Kidney tubule cell (primary cell): ENCODE measurements at regions not wholly inside any gene's neighbourhood (a gene's known extent, or its start where the extent isn't known, plus 50 kb on each side); places are given as distances from the start of the nearest gene placed in this dataset.
"Not testable (repeated sequence)": the region's sequence is repeated elsewhere in the genome, so short reads cannot be mapped to it uniquely, and the experiment has no call there.

Source experiments
- DNase-seq: peaks from one replicate; pipeline ENCODE4 v3.0.0-alpha.2; 2018; ENCODE audit warnings: low spot score

DNA sequence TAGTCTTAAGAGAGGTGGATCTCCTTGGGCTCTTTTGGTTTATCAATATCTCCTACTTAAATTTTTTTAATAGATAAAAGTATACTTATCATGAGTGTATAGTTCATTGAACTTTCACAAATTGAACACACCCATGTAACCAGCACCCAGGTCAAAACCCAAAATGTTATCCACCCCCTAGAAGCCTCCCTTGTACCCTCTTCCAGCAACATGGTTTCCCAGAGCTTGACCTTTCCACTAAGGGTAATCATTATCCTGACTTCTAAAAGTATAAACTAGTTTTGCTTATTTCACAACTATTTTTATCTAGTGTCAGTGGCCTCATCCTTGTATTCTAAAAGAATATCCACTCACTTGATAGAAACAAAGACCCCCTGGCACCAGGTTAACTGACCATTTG is 106.8 kb downstream of the MDH1 start:
- no peak for DNase-seq

DNA sequence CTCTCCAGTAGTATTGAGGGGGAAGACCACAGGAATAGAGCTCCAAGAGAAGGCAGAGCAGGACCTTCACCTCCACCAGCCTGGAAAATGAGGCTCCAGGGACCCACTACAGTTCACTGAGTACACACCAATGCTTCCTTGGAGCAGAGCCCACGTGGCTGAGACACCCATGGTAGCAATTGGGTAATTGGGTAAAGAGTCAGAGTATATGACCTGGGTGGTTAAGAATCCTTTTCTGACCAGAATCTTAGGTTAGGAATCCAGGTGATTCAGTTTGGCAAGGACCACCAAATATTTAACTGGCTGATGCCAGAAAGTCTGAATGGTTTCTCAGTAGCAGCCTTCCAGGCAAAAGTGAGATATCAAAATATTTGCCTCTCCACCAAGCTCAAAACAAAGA is 107.7 kb downstream of the MDH1 start:
- peak; percentile 87 for DNase-seq

- peak; percentile 16 for DNase-seq
These were observed 108.4 kb downstream of the MDH1 start for GRCh38 chr2:63697160-63697559.

DNA sequence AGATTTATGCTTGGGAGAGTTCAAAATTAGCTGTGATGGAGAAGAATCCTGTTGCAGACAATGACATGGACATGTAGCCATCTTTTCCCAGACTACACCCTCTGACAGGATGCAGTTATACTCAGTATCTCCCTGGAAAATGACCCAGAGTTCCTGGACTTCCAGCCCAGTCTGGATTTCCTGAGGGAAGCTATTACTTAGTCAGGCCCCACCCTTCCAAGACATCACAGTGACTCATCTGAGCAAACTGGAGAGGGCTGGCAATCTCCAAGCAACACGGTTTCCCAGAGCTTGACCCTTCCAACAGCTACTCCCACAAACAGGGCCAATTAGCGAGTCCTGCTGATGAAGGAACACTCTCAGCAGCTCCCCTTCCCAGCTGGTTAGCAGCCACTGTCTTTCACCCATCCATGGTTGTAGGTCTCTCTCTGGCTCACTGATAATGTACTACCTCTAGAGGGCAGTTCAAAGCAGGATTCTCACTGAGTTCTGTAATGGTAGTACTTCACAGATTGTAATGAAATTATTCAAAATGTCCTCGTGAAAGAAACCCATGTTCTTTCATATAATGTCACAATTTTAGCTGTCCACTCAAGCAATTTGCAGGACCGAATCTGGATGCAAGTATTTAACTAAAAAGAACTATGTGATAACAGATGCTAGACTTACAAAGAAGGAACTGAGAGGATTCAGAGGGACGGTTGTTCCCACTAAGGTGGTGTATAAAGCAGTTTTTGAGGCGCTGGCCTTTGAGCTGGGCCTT is 110.2 kb downstream of the MDH1 start:
- peak; percentile 93 for DNase-seq

GRCh38 chr2:63699549-63699839 is 110.7 kb downstream of the MDH1 start:
- DNase-seq: no peak

DNA sequence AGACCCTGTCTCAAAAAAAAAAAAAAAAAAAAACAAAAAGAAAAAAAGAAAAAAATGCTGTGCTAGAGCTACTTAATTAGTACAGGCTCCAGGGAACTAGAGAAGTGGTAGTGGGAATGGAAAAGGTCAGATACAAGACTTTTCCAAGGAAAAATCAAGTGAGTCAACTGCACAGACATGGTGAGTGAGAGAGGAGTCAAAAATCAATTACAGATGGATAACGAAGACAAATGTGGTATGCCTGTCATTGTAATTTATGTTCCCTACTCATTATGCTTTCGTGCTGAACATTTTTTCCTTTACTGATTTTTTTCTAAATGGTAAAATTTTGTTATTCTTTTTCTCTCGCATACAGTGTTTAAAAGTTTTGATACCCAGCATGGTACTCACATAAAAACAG is 111.5 kb downstream of the MDH1 start:
- DNase-seq: no peak

- DNase-seq: no peak
These were observed 112.6 kb downstream of the MDH1 start for GRCh38 chr2:63701406-63701805.

- not testable (repeated sequence) for DNase-seq
These were observed 117.3 kb downstream of the MDH1 start for GRCh38 chr2:63706084-63706483.

GRCh38 chr2:63710732-63711131 is 122.0 kb downstream of the MDH1 start:
- DNase-seq: no peak

GRCh38 chr2:63712748-63713147 is 124.0 kb downstream of the MDH1 start:
- peak; percentile 51 for DNase-seq

DNA sequence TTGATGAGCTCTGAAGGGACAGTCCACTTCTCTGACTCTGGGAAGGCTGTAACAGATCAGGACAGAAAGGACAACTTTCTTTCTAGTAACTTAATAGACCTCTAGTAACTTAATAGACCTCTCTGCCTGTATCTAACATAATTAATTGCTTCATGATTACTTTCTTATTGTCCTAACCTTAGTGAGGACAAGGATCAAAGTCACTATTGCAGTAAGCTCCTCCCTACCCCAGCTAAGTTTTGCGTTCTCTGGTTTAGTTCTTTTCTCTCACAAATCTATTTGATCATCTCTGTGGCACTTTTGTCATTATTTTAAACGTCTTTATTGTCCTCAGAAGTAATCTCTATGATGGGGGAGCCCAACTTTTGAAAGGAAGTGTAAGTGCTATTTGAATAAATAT is 125.5 kb upstream of the UGP2 start:
- no peak for DNase-seq

- DNase-seq: no peak
These were observed 122.6 kb upstream of the UGP2 start for GRCh38 chr2:63719052-63719451.

DNA sequence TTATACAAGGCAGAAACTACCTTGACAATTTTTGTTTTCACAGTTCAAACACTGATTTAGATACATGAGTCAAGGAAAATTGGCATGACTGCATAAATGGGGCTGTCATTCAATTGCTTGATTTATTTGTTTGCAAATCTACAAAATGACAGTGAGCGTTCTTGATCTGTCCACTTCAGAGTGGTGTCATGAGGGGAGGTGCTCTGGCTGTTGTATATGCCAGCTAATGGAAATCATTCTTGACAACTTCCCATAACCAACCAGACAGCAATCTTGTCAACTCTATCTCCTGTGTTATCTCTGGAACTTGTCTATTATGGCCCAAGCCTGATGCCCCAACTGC is 120.6 kb upstream of the UGP2 start:
- DNase-seq: no peak

DNA sequence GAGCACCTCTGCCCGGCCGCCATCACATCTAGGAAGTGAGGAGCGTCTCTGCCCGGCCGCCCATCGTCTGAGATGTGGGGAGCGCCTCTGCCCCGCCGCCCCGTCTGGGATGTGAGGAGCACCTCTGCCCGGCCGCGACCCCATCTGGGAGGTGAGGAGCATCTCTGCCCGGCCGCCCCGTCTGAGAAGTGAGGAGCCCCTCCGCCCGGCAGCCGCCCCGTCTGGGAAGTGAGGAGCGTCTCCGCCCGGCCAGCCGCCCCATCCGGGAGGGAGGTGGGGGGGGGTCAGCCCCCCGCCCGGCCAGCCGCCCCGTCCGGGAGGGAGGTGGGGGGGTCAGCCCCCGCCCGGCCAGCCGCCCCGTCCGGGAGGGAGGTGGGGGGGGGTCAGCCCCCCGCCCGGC is 119.4 kb upstream of the UGP2 start:
- not testable (repeated sequence) for DNase-seq

DNA sequence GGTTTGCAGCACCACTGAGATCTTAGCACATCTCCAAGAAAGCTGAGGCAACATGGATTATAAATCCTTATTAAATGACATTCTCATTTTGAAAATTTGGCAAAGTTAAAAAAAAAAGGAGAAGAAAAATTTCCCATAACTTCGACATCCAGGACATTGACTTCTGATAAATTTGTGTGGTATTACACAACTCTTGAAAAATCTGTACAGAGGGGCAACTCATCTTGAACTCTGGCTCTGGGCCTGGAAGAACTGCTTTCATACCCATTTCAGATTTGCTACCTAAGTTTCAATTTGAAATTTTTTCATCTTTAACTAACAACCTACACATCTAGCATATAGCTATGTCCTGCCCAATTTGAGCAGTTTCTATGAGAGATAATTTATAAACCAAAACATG is 118.0 kb upstream of the UGP2 start:
- DNase-seq: no peak

DNA sequence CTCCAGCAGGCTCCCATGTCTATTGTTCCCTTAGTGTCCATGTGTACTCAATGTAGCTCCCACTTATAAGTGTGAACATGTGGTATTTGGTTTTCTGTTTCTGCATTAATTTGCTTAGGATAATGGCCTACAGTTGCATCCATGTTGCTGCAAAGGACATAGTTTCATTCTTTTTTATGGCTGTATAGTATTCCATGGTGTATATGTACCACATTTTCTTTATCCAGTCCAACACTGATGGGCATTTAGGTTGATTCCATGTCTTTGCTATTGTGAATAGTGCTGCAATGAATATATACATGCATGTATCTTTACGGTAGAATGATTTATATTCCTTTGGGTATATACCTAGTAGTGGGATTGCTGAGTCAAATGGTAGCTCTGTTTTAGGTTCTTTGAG is 116.5 kb upstream of the UGP2 start:
- not testable (repeated sequence) for DNase-seq

DNA sequence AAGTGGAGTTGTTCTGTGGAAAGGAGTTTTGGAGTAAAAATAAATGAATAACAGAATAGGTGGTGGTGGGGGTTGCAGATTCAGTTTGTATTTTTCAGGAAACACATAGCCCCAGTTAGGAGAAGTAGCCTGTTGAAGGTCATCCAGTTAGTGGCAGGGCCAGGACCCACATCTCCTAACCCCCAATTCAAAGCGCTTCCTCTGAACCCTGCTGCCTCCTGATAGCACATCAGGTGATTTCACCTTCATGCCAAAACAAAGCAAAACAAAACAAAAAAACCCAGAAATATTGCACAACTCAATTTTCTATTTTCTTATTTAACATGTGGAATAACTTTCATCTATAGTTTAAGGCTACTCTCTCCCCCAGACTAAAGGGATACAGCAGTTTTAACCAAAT is 112.3 kb upstream of the UGP2 start:
- DNase-seq: no peak

DNA sequence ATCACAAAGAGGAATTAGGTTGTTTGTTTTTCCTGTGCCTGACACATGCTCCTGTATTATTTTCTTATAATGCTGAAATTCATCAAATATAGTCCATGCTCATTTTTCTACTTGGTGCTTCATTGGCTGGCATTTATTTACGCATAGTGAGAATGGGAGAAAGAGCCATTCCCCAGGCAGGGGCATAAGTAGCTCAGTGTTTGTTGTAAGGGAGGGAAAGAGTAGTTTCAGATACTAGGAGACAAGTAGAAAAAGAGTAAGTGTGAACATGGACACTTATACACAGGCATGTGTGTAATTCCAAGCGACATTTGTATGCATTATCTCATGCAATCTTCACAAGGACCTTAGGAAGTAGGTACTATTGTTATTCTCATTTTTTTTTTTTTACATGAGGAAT is 111.9 kb upstream of the UGP2 start:
- DNase-seq: no peak

GRCh38 chr2:63734510-63734909 is 107.2 kb upstream of the UGP2 start:
- DNase-seq: no peak

- peak; percentile 28 for DNase-seq
These were observed 106.4 kb upstream of the UGP2 start for GRCh38 chr2:63735263-63735662.

DNA sequence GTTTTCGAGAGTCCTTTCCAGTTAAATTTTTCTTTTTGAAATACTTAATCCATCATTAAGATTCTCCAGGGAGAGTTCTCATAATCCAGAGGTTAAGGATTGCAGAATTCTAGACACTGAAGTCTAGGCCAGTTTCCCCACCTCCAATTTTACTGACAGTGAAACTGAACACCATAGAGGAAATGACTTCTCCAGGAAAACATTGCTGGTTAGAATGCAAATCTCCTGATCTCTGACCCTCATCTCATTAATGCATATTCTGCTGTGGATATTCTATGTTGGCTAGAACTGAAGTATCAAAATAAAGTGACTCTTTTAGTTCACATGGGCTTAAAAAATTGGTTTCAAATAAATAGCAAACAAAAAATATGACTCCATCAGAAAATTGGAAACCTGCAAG is 105.8 kb upstream of the UGP2 start:
- no peak for DNase-seq

DNA sequence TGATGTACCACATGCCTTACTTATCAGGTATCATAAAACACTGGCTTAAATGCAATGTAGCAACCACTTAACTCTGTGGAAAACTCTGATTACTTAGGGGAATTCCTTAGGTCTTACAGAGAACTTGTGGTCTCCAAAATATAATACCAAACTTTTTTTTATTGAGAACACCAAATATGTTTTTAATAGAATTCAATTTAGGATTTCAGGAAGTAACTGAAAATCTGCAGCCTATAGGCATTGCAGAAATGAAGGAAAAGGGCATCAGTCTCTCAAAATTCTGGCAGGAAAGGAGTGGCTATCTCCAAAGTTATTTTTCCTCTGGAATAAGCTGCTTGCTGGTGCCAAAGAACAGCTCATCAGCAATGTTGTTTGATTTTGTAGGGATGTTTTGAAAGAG is 105.3 kb upstream of the UGP2 start:
- no peak for DNase-seq

GRCh38 chr2:63737081-63737751 is 104.5 kb upstream of the UGP2 start:
- DNase-seq: no peak

DNA sequence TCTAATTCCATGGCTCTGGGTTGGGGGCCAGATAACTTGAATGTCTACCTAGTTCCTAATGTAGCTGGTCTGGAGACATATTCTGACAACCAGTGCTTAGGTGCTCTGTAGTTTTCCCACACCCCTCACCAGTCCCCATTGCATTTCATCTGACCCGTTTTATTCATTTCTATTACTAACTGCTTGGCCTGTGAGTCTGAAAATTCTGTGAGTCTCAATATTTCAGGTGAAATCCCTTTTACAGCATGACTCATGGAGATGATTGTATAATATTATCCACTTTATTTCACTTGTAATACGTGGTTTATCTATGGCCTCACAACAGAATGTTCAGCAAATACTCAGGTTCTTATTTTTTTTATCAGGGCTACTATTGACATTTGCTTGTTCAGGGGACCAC is 103.7 kb upstream of the UGP2 start:
- no peak for DNase-seq
